GM21526 (cell line): ENCODE measurements at regions not wholly inside any gene's neighbourhood (a gene's known extent, or its start where the extent isn't known, plus 50 kb on each side); places are given as distances from the start of the nearest gene placed in this dataset.
"Not testable (repeated sequence)": the region's sequence is repeated elsewhere in the genome, so short reads cannot be mapped to it uniquely, and the experiment has no call there.

Source experiments
- ATAC-seq: cut with Tn5 transposase; IDR thresholded peaks from one replicate; pipeline ENCODE4 v1.9.1; 2021; ENCODE audit warnings: moderate library complexity; ENCODE audit not compliant: unreplicated experiment, low FRiP score

GRCh38 chr5:87572611-87573010 lies 159.9 kb upstream of the CCNH start:
- ATAC-seq: no peak

- no peak for ATAC-seq
Observed at GRCh38 chr5:87572090-87572489, 159.4 kb upstream of the CCNH start.

- ATAC-seq: peak; percentile 63
Observed at GRCh38 chr5:87570366-87570765, 157.6 kb upstream of the CCNH start.

GRCh38 chr5:87562068-87562467 lies 149.3 kb upstream of the CCNH start:
- ATAC-seq: no peak

GRCh38 chr5:87560528-87560927 lies 147.8 kb upstream of the CCNH start:
- ATAC-seq: no peak

- no peak for ATAC-seq
Observed at GRCh38 chr5:87551911-87552310, 139.2 kb upstream of the CCNH start.

GRCh38 chr5:87541676-87542075 lies 128.9 kb upstream of the CCNH start:
- no peak for ATAC-seq

GRCh38 chr5:87541033-87541432 lies 128.3 kb upstream of the CCNH start:
- ATAC-seq: no peak

GRCh38 chr5:87539839-87540238 lies 127.1 kb upstream of the CCNH start:
- ATAC-seq: no peak

- ATAC-seq: no peak
Observed at GRCh38 chr5:87536365-87536764, 123.6 kb upstream of the CCNH start.

GRCh38 chr5:87535706-87536105 lies 123.0 kb upstream of the CCNH start:
- no peak for ATAC-seq

- no peak for ATAC-seq
Observed at GRCh38 chr5:87529486-87530076, 116.9 kb upstream of the CCNH start.

GRCh38 chr5:87526131-87526530 lies 113.4 kb upstream of the CCNH start:
- ATAC-seq: no peak

GRCh38 chr5:87524217-87524616 lies 111.5 kb upstream of the CCNH start:
- no peak for ATAC-seq

GRCh38 chr5:87511778-87512177 lies 99.0 kb upstream of the CCNH start:
- ATAC-seq: not testable (repeated sequence)

GRCh38 chr5:87503004-87503403 lies 90.3 kb upstream of the CCNH start:
- ATAC-seq: no peak

GRCh38 chr5:87499478-87500410 lies 87.0 kb upstream of the CCNH start:
- ATAC-seq: no peak
